MCF 10A (cell line): ENCODE measurements at regions not wholly inside any gene's neighbourhood (a gene's known extent, or its start where the extent isn't known, plus 50 kb on each side); places are given as distances from the start of the nearest gene placed in this dataset.

Source experiments
- BruUV-seq: library from RNA; stranded (reverse); fragments of 400-500 nt; replicated peaks from 2 replicates; lab custom pipeline; 2021; lab: Mats Ljungman, UMichigan
- CTCF ChIA-PET: fragments of 300-600 bp; sonication (Branson Sonifier 250); formaldehyde crosslinking; extraction: SDS; loops from one replicate; lab custom pipeline; 2021; ENCODE audit warnings: antibody characterized with exemption, inconsistent platforms; lab: Yijun Ruan, JAX
- POLR2A ChIA-PET: fragments of 300-600, 350-650 bp; sonication (Branson Sonifier 250); formaldehyde crosslinking; extraction: SDS; loops from one replicate; lab custom pipeline; 2020; ENCODE audit warnings: antibody characterized with exemption, inconsistent platforms; lab: Yijun Ruan, JAX
- DNase-seq: peaks from one replicate; pipeline ENCODE4 v3.0.0-alpha.2; 2018; ENCODE audit not compliant: unreplicated experiment
- H3K27ac Mint-ChIP-seq: one replicate; pipeline ENCODE4 v1.8.0; 2022; ENCODE audit warnings: mild to moderate bottlenecking, low read depth, mixed read lengths; ENCODE audit not compliant: unreplicated experiment
- H3K27me3 Mint-ChIP-seq: one replicate; pipeline ENCODE4 v1.8.0; 2022; ENCODE audit warnings: mixed read lengths; ENCODE audit not compliant: insufficient read depth, unreplicated experiment
- H3K36me3 Mint-ChIP-seq: one replicate; pipeline ENCODE4 v1.8.0; 2022; ENCODE audit warnings: mild to moderate bottlenecking, moderate library complexity, mixed read lengths; ENCODE audit not compliant: insufficient read depth, unreplicated experiment
- H3K4me1 Mint-ChIP-seq: one replicate; pipeline ENCODE4 v1.8.0; 2022; ENCODE audit warnings: mixed read lengths; ENCODE audit not compliant: insufficient read depth, unreplicated experiment
- H3K4me3 Mint-ChIP-seq: one replicate; pipeline ENCODE4 v1.8.0; 2022; ENCODE audit warnings: mild to moderate bottlenecking, moderate library complexity, mixed read lengths; ENCODE audit not compliant: unreplicated experiment
- H3K9me3 Mint-ChIP-seq: one replicate; pipeline ENCODE4 v1.8.0; 2022; ENCODE audit warnings: mixed read lengths; ENCODE audit not compliant: unreplicated experiment
- CTCF ChIP-seq: fragments of 200-600 bp; IDR thresholded peaks from one replicate; pipeline ENCODE4 v1.8.0; 2022; ENCODE audit warnings: antibody characterized with exemption, mild to moderate bottlenecking; ENCODE audit not compliant: unreplicated experiment
- intact Hi-C: fragments of 100-400 bp; cut with micrococcal nuclease; formaldehyde crosslinking; loops from 2 replicates; pipeline ENCODE4 v1.14.1; 2022

DNA sequence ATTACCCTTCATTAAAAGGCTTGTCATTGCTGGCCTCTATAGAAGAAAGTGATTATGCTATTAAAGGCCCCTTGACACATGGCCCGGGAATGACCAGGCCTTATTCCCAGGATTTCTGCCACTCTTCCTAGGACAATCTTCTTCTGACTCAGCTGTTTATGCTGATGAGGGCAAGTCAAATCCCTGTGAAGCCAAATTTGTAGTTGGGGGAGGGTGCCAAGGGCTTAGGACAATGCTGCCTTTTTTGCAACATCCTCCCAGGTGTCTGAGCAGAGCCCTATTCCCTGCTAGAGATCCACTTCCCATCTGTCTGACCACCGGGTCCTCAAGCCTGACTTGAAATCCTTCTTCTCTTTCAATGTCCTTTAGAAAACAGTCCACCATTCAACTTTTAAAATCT is 230.7 kb upstream of the SRRM4 start:
- TF ChIP-seq CTCF, result no peak
- intact Hi-C loops, result no loop called here
- H3K9me3 Mint-ChIP-seq, result peaks cover 10% of the 10 kb centered on the region
- no peak for DNase-seq
- H3K4me3 Mint-ChIP-seq, result no peak overlapping the region
- POLR2A ChIA-PET, result no interaction called here
- H3K36me3 Mint-ChIP-seq, result no peaks in the 10 kb centered on the region
- no TSS peak for BruUV-seq
- H3K27ac Mint-ChIP-seq, result no peak overlapping the region
- H3K4me1 Mint-ChIP-seq, result no peaks in the 10 kb centered on the region
- CTCF ChIA-PET, result no interaction called here
- no peaks in the 10 kb centered on the region for H3K27me3 Mint-ChIP-seq

- no peak for TF ChIP-seq CTCF
- H3K36me3 Mint-ChIP-seq, result no peaks in the 10 kb centered on the region
- no peaks in the 10 kb centered on the region for H3K4me1 Mint-ChIP-seq
- DNase-seq, result no peak
- no peak overlapping the region for H3K27ac Mint-ChIP-seq
- no peak overlapping the region for H3K4me3 Mint-ChIP-seq
- BruUV-seq, result no TSS peak
- peaks cover 17% of the 10 kb centered on the region for H3K9me3 Mint-ChIP-seq
- intact Hi-C loops, result no loop called here
- CTCF ChIA-PET, result no interaction called here
- no peaks in the 10 kb centered on the region for H3K27me3 Mint-ChIP-seq
- POLR2A ChIA-PET, result no interaction called here
Observed at GRCh38 chr12:118751355-118751754, 230.0 kb upstream of the SRRM4 start.

DNA sequence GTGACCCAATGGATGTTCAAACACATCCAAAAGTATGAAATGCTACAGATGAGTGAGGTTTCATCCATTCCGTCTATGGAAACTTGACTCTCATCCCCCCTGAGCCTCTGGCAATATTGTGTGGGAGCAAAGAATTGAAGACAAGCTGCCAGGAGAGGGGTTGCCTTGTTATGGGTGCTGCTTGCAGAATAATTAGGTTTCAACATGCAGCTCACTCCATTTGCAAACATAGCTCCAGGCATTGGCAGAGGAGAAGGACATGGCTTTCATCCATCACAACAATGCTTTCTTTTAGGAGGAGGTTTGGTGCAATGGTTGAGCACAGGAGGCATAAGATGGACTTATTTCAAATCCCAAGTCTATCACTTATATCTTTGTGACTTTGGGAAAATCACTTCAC is 220.7 kb upstream of the SRRM4 start:
- Mint-ChIP-seq H3K9me3 (peaks cover 42% of the 10 kb centered on the region), H3K4me3 (no peak overlapping the region), H3K27me3 (no peaks in the 10 kb centered on the region), H3K4me1 (no peaks in the 10 kb centered on the region), H3K27ac (no peak overlapping the region), H3K36me3 (no peaks in the 10 kb centered on the region)
- POLR2A ChIA-PET, result no interaction called here
- CTCF ChIA-PET, result no interaction called here
- DNase-seq, result no peak
- BruUV-seq, result no TSS peak
- intact Hi-C loops, result no loop called here
- no peak for TF ChIP-seq CTCF

- intact Hi-C loops, result no loop called here
- POLR2A ChIA-PET, result no interaction called here
- no peaks in the 10 kb centered on the region for H3K4me1 Mint-ChIP-seq
- no peak overlapping the region for H3K27ac Mint-ChIP-seq
- no peaks in the 10 kb centered on the region for H3K36me3 Mint-ChIP-seq
- no peak for TF ChIP-seq CTCF
- DNase-seq, result no peak
- no TSS peak for BruUV-seq
- no peak overlapping the region for H3K4me3 Mint-ChIP-seq
- peaks cover 19% of the 10 kb centered on the region for H3K9me3 Mint-ChIP-seq
- no peaks in the 10 kb centered on the region for H3K27me3 Mint-ChIP-seq
- CTCF ChIA-PET, result no interaction called here
Observed at GRCh38 chr12:118763234-118763633, 218.1 kb upstream of the SRRM4 start.
